ENCODE measurements at regions not wholly inside any gene's neighbourhood (a gene's known extent, or its start where the extent isn't known, plus 50 kb on each side); places are given as distances from the start of the nearest gene placed in this dataset.
"Not testable (repeated sequence)": the region's sequence is repeated elsewhere in the genome, so short reads cannot be mapped to it uniquely, and the experiment has no call there.

DNA sequence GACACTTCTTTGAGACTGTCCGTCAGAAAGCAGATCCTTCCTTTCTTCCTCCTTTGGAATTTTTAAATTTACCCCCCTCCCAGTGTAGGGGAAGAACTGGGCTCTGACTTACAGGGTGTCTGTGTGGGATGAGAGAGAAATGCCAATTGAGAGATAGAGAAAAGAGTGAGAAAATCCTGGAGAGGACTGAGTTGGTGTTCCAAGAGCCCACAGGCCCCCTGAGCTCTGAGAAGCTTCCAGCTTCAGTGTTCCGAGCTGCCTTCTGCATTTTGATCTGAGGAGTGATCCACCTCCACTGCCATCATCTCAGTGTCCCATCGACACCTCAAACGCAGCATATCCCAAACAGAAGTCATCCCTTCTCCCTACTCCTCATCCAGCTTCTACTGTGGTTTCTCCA, 70.7 kb upstream of the GRK3 start:
- Histone ChIP-seq H3K36me3 (ENCODE audit: control insufficient read depth, insufficient read depth, low read length) (no peaks in the 10 kb centered on the region), H3K4me3 (replicated peaks; ENCODE audit: low read depth, low read length) (no peak overlapping the region), H3K27me3 (replicated peaks; ENCODE audit: control insufficient read depth, insufficient read depth, low read length) (no peaks in the 10 kb centered on the region)
- DNase-seq (ENCODE audit: extremely low read depth, insufficient read length), result no peak
- TF ChIP-seq, protein P1, sequence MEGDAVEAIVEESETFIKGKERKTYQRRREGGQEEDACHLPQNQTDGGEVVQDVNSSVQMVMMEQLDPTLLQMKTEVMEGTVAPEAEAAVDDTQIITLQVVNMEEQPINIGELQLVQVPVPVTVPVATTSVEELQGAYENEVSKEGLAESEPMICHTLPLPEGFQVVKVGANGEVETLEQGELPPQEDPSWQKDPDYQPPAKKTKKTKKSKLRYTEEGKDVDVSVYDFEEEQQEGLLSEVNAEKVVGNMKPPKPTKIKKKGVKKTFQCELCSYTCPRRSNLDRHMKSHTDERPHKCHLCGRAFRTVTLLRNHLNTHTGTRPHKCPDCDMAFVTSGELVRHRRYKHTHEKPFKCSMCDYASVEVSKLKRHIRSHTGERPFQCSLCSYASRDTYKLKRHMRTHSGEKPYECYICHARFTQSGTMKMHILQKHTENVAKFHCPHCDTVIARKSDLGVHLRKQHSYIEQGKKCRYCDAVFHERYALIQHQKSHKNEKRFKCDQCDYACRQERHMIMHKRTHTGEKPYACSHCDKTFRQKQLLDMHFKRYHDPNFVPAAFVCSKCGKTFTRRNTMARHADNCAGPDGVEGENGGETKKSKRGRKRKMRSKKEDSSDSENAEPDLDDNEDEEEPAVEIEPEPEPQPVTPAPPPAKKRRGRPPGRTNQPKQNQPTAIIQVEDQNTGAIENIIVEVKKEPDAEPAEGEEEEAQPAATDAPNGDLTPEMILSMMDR (IDR thresholded peaks at IDR 0.05; ENCODE audit: insufficient read depth, low read length, poor library complexity, severe bottlenecking), result no peak

DNA sequence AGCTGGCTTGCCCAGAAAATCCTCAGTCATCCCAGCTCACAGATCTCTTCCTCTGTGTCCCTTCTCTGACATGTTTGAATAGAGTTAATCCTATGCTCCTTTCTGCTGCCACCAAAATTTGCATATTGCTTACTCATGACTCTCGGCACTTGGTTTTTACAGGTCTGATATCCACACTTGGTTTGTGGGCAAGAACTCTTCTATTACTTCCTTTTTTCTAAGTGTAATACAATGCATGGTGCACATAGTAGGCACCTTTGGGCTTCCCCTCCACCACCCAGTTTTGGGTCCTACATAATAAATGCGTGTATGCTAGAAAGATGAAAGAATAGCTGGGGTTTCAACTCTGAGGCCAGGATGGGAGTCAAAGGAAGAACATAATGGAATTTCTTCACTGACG, 69.7 kb upstream of the GRK3 start:
- H3K36me3 ChIP-seq (ENCODE audit: control insufficient read depth, insufficient read depth, low read length), result no peaks in the 10 kb centered on the region
- H3K4me3 ChIP-seq (replicated peaks; ENCODE audit: low read depth, low read length), result no peak overlapping the region
- DNase-seq (ENCODE audit: extremely low read depth, insufficient read length), result peak; percentile 13
- no peaks in the 10 kb centered on the region for H3K27me3 ChIP-seq (replicated peaks; ENCODE audit: control insufficient read depth, insufficient read depth, low read length)
- TF ChIP-seq, protein P1 (IDR thresholded peaks at IDR 0.05; ENCODE audit: insufficient read depth, low read length, poor library complexity, severe bottlenecking), result no peak

DNA sequence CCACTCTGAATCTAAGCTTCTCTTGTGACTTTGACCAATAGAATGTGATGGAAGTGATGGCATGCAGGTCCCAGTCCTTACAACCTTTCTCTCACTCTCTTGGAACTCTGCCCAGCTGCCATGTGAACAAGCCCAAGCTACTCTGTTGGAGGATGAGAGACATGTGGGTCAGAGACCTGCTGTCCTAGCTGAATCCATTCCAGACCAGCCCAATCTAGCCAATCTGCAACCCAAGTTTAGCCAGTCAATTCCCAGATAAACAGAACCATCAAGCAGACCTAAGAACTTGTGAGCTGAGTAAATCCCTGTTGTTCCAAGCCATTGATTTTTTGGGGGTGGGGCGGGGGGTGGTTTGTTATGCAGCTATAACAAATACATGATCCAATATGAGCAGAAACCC, 69.2 kb upstream of the GRK3 start:
- Histone ChIP-seq H3K4me3 (replicated peaks; ENCODE audit: low read depth, low read length) (no peak overlapping the region), H3K27me3 (replicated peaks; ENCODE audit: control insufficient read depth, insufficient read depth, low read length) (no peaks in the 10 kb centered on the region), H3K36me3 (ENCODE audit: control insufficient read depth, insufficient read depth, low read length) (no peaks in the 10 kb centered on the region)
- TF ChIP-seq, protein P1 (IDR thresholded peaks at IDR 0.05; ENCODE audit: insufficient read depth, low read length, poor library complexity, severe bottlenecking), result no peak
- no peak for DNase-seq (ENCODE audit: extremely low read depth, insufficient read length)

DNA sequence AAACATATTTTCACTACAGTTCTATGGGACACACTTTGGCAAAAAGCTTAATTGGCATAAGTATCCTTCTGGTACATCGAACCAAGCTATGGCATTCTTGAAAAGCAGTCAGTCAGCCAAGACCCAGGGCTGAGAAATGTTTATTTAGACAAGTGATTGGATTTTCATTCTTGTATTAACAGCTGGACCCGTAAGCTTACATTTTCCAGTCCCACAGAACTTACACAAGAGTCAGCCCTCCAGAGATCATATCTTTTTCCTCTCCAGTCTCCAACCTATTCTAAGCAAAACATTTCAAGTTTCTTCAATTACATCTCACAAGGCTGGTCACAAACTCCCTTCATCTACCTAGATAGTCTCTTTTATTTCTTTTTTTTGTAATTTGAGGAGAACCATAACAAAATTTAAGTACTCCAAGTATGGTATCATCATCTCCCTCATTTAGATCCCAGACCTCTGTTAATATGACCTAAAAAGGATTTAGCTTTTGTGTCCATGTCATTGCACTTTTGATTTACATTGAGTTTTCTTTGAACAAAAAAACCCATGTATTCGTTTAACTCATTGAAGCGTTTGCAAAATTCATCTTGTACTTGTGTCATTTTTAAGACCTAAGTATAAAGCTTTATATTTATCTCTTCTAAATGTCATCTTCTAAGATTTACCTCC, 67.9 kb upstream of the GRK3 start:
- Histone ChIP-seq H3K36me3 (ENCODE audit: control insufficient read depth, insufficient read depth, low read length) (no peaks in the 10 kb centered on the region), H3K27me3 (replicated peaks; ENCODE audit: control insufficient read depth, insufficient read depth, low read length) (no peaks in the 10 kb centered on the region), H3K4me3 (replicated peaks; ENCODE audit: low read depth, low read length) (no peak overlapping the region)
- TF ChIP-seq, protein P1 (IDR thresholded peaks at IDR 0.05; ENCODE audit: insufficient read depth, low read length, poor library complexity, severe bottlenecking), result no peak
- DNase-seq (ENCODE audit: extremely low read depth, insufficient read length), result no peak

DNA sequence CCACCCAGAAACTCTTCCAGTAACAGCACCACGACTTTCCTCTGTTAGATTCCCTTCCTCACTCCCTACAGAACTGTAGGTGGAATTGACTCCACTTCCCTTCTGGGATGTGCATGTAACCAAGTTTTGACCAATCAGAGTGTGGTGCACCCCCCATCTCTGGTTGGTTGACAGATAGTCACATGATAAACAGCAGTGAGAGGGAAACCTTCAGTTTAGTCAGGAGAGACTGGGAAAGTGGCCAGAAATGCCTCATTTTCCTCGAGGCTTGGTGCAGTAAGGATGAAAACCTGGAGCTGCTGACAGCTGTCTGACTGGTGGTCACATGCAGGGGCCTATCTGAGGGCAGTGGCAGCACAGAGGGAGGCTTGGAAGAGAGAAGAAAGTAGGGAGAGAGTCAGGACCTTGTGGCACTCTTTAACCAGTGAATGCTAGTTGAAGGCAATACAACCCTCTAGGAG, 67.3 kb upstream of the GRK3 start:
- TF ChIP-seq, protein P1 (IDR thresholded peaks at IDR 0.05; ENCODE audit: insufficient read depth, low read length, poor library complexity, severe bottlenecking), result no peak
- Histone ChIP-seq H3K4me3 (replicated peaks; ENCODE audit: low read depth, low read length) (no peak overlapping the region), H3K36me3 (ENCODE audit: control insufficient read depth, insufficient read depth, low read length) (no peaks in the 10 kb centered on the region), H3K27me3 (replicated peaks; ENCODE audit: control insufficient read depth, insufficient read depth, low read length) (no peaks in the 10 kb centered on the region)
- no peak for DNase-seq (ENCODE audit: extremely low read depth, insufficient read length)

DNA sequence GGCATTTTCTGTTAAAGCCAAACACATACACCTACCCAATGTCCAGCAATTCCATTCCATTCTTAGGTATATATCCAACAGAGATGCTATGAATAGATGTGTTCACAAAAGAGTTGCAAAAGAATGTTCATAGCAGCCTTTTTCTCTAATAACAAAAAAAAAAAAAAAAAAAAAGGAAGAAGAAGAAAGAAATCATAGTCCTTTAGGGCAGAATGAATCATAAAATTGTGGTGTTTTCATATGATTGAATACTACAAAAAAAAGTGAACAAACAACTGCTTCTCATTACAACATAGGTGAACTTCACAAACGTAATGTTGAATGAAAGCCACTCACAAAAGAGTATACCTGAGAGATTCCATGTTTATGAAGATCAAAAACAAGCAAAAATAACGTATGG, 66.8 kb upstream of the GRK3 start:
- H3K4me3 ChIP-seq (replicated peaks; ENCODE audit: low read depth, low read length), result no peak overlapping the region
- H3K27me3 ChIP-seq (replicated peaks; ENCODE audit: control insufficient read depth, insufficient read depth, low read length), result no peaks in the 10 kb centered on the region
- no peaks in the 10 kb centered on the region for H3K36me3 ChIP-seq (ENCODE audit: control insufficient read depth, insufficient read depth, low read length)
- TF ChIP-seq, protein P1 (IDR thresholded peaks at IDR 0.05; ENCODE audit: insufficient read depth, low read length, poor library complexity, severe bottlenecking), result no peak
- DNase-seq (ENCODE audit: extremely low read depth, insufficient read length), result no peak

DNA sequence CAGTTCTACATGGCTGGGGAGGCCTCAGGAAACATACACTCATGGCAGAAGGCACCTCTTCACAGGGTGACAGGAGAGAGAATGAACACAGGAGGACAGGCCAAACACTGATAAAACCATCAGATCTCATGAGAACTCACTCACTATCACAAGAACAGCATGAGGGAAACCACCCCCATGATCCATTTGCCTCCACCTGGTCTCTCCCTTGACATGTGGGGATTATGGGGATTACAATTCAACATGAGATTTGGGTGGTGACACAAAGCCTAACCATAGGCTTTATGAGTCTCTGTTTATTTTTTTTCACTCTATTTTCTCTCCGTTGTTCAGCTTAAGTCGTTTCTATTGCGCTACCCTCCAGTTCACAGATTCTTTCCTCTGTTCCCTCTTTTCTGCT, 63.8 kb upstream of the GRK3 start:
- not testable (repeated sequence) for H3K36me3 ChIP-seq (ENCODE audit: control insufficient read depth, insufficient read depth, low read length); H3K27me3 ChIP-seq (replicated peaks; ENCODE audit: control insufficient read depth, insufficient read depth, low read length); DNase-seq (ENCODE audit: extremely low read depth, insufficient read length); H3K4me3 ChIP-seq (replicated peaks; ENCODE audit: low read depth, low read length)

DNA sequence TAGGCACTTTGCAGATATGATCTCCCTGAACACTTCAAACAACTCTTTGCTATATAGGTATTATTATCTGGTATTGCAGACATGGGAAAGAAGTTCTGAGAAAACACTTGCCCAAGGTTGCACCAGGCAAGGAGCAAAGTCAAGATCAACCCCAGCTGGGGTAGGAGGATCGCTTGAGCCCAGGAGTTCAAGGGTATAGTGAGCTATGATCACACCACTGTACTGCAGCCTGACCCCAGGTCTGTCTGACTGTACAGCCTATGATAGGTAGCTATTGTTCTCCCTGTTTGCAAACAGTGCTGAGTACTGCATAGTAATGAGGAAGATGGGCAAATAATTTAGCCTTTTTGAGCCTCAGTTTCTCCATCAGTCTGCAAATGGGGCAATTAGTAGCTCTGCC, 60.5 kb upstream of the GRK3 start:
- H3K4me3 ChIP-seq (replicated peaks; ENCODE audit: low read depth, low read length); DNase-seq (ENCODE audit: extremely low read depth, insufficient read length); H3K27me3 ChIP-seq (replicated peaks; ENCODE audit: control insufficient read depth, insufficient read depth, low read length); H3K36me3 ChIP-seq (ENCODE audit: control insufficient read depth, insufficient read depth, low read length): not testable (repeated sequence)

Data from GM06990 (cell line).